NOMO-1 (cell line): ENCODE measurements at regions not wholly inside any gene's neighbourhood (a gene's known extent, or its start where the extent isn't known, plus 50 kb on each side); places are given as distances from the start of the nearest gene placed in this dataset.
A peak's percentile ranks its signal among the peaks of the same experiment; 100 is the strongest.
"Not testable (repeated sequence)": the region's sequence is repeated elsewhere in the genome, so short reads cannot be mapped to it uniquely, and the experiment has no call there.

Experiments
- DNase-seq, 2 experiments: peaks; one replicate each; lab custom pipeline; 2025; ENCODE audit not compliant: unreplicated experiment in 2 of 2; lab: John Stamatoyannopoulos, UW

- DNase-seq = no peak
These were observed 82.8 kb upstream of the PARP8 start for GRCh38 chr5:50583621-50584020.

DNA sequence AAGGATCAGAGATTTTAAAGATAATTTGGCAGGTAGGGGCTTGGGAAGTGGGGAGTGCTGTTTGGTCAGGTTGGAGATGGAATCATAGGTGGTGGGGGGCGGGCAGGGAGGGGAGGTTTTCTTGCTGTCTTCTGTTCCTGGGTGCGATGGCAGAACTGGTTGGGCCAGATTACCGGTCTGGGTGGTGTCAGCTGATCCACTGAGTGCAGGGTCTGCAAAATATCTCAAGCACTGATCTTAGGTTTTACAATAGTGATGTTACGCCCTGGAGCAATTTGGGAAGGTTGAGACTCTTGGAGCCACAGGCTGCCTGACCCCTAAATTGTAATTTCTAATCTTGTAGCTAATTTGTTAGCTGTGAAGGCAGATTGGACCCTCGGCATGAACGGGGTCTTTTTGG, 78.0 kb upstream of the PARP8 start:
- not testable (repeated sequence) for DNase-seq

- peak in 1 of 2 experiments; percentile 41 for DNase-seq
These were observed 75.8 kb upstream of the PARP8 start for GRCh38 chr5:50590444-50591189.

GRCh38 chr5:50591338-50591737, 75.1 kb upstream of the PARP8 start:
- not testable (repeated sequence) for DNase-seq

- no peak for DNase-seq
These were observed 72.8 kb upstream of the PARP8 start for GRCh38 chr5:50593681-50594080.

- no peak for DNase-seq
These were observed 71.2 kb upstream of the PARP8 start for GRCh38 chr5:50595199-50595598.

DNA sequence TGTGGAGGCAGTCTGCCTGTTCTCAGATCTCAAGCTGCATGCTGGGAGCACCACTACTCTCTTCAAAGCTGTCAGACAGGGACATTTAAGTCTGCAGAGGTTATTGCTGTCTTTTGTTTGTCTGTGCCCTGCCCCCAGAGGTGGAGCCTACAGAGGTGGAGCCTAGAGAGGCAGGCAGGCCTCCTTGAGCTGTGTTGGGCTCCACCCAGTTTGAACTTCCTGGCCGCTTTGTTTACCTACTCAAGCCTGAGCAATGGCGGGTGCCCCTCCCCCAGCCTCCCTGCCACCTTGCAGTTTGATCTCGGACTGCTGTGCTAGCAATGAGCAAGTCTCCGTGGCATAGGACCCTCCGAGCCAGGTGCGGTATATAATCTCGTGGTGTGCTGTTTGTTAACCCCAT, 64.9 kb upstream of the PARP8 start:
- not testable (repeated sequence) for DNase-seq

DNA sequence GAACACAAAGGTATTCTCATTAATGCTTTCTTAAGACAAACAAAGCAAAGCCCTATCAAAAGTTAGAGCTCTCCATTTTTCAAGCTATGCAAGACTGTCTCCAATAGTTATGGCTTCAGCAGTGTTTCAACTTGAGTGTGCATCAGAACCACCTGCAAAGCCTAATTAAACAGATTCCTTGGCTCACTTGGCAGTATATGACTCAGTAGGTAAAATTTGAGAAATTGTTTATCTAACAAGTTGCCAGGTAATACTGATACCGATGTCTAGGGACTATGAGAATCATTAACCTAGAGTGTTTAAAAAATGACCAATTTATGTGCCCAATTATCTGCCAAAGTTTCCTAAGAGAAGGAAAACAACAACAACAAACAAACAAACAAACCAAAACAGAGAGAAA, 60.3 kb upstream of the PARP8 start:
- DNase-seq = no peak

DNA sequence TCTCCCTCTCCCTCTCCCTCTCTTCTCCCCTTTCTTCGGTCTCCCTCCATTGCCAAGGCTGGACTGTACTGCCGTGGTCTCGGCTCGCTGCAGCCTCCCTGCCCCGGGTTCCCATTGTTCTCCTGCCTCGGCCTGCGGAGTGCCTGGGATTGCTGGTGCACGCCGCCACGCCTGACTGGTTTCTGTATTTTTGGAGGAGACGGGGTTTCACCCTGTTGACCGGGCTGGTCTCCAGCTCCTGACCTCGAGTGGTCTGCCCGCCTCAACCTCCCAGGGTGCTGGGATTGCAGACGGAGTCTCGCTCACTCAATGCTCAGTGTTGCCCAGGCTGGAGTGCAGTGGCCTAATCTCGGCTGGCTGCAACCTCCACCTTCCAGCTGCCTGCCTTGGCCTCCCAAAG, 59.0 kb upstream of the PARP8 start:
- not testable (repeated sequence) for DNase-seq

- not testable (repeated sequence) for DNase-seq
These were observed 58.3 kb upstream of the PARP8 start for GRCh38 chr5:50607953-50608705.

DNA sequence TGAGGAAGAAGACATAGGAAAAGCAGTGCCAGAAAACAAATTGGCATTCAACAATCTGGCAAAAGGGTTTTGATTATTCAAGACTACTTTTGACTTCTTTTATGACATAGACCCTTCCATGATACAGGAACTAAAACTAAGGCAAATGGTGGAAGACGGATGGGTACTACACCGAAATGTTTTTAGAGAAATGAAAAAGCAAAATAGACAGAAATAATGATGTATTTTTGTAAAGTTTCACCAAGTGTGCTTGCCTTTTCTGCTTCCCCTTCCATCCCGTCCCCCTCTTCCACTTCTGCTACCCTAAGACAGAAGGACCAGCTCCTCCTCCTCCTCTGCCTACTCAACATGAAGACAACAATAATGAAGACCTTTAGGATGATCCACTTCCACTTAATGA, 53.4 kb upstream of the PARP8 start:
- peak in 1 of 2 experiments; percentile 30 for DNase-seq
